GM19468 (cell line): ENCODE measurements at regions not wholly inside any gene's neighbourhood (a gene's known extent, or its start where the extent isn't known, plus 50 kb on each side); places are given as distances from the start of the nearest gene placed in this dataset.
"Not testable (repeated sequence)": the region's sequence is repeated elsewhere in the genome, so short reads cannot be mapped to it uniquely, and the experiment has no call there.

Experiments used
- ATAC-seq: cut with Tn5 transposase; IDR thresholded peaks from one replicate; pipeline ENCODE4 v1.9.1; 2021; ENCODE audit warnings: mild to moderate bottlenecking, moderate library complexity, moderate number of reproducible peaks; ENCODE audit not compliant: unreplicated experiment; ENCODE audit errors: extremely low read depth

DNA sequence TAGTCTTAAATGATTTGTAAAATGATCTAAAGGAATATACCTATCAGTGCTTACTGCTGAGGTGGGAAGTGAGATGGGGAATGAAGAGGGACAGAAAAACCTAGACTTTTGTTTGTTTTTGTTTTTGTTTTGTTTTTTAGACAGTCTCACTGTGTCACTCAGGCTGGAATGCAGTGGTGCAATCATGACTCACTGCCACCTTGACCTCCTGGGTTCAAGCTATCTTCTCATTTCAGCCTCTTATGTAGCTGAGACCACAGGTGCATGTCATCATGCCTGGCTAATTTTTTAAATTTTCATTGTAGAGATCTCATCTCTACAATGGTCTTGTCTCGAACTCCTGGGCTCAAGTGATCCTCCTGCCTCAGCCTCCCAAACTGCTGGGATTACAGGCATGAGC, 116.4 kb upstream of the SEM1 start:
- ATAC-seq, result no peak

DNA sequence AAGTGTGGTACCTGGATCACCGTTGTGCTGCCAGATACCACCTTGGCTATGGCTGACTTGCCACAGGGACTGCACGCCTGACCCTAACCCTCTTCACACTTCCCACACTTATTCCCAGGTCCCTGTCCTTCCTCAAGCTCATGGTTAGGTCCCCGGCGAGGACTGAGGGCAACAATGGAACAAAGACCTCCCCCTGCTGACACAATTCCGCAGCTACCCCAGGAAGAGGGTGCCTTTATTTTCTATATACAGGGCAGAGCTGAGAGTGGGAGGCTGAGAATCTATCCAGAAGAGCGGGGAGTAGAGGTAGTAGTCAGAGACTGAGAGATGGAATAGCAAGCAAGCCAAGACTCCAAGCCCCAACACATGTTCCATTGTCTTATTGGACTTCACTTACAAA, 118.1 kb upstream of the SEM1 start:
- no peak for ATAC-seq

DNA sequence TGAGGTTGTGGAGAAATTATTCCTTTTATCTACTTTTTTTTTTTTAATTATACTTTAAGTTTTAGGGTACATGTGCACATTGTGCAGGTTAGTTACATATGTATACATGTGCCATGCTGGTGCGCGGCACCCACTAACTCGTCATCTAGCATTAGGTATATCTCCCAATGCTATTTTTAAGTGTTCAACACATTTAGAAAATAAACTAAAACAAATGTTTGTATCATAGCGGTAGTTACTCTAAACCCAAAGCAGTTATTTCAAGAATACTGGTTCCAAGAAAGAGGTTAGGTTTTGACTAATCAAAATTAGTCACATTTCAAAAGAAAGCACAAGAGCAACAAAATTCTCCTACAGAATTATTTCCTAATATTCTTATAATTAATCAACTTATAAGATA, 119.5 kb upstream of the SEM1 start:
- ATAC-seq, result not testable (repeated sequence)

DNA sequence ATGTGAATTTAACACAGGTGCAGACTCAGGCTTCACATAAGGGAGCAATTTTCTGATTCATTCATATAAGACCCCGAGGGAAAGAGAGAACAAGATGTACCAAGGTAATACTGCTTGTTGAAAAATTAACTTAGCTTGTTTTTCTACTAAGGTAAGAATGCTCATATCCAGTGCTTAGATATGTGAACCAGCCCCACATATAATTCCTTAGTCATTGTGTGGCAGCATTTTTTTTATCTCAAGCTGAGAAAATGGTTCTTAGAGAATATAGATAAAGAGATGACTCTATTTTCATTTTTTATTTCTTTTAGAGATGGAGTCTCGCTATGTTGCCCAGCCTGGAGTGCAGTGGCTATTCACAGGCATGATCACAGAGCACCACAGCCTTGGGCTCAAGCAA, 121.8 kb upstream of the SEM1 start:
- no peak for ATAC-seq

DNA sequence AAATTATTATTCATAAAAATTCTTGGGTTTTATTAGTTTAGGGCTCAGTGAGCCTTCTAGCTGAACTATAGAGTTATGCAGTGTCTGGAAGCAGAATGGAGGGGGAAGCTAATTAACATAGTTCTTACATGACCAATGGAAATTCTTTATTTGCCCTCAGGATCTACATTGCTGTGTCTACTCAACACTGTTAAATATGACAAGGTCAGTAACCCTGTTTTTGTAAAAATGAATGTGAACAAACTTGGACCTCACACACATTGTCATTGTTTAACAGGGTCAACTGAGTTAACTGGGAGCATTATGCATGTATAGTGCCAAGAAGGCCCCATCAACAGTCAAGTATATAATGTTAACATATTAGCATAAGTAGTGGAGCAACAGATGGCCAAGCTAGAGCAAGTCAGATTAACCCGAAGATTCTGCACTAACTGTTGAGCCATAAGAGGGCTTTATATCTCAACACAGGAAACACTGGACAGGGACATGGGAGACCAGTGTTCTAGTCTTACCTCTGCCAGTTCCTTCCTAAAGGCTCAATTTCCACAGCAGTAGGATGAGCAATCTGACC, 122.5 kb upstream of the SEM1 start:
- no peak for ATAC-seq

DNA sequence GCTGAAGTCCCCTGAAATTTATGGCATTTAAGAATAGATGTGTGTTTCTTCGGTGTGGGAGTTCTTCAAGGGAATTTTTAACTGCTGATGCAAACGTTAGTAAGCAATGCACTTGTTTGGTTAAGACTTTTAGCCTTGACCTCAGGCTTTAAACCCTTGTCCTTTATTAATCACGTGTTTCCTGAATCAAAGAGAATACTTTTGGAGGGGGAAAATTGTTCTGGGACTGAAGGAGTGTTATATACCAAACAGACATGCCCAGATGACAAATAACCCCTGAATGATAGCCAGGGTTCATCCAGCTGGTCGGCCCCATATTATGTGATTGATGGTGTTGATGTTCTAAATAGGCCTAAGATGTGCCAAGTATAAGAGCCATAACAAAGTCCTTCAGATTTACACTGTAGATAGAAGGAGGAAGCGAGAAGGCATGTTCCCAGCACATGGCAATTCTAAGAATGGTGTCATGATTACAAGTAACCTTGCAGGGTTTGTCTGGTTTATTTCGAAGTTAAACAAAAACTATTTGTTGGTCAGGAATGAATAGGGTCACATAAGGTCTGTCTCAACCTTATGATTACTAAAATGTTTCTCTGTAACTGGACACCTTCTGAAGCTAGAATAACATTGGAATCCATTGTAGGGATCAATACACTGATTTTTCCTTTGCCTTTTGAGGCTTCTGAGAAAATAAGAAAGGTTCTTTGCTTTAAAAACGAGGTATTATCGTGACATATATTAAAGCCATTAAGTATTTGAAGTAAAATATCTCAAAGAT, 124.2 kb upstream of the SEM1 start:
- ATAC-seq, result no peak

DNA sequence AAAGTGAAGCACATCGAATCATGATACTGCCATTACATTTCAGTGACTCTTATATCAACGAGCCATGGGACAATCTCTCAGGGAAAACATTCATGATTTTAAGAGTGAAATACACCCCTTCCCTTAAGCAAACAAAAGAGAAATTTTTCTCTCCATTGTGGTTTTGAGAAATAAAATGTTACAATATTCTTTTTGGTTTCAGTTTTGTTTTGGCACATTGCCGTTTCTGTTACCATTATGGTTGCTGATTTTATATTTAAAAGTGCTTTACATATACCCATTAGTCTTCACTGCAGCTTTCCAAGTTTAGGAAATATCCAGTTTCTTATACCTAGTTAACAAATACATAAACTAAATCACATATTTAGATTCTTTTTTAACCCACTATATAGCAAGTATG, 126.8 kb upstream of the SEM1 start:
- no peak for ATAC-seq

DNA sequence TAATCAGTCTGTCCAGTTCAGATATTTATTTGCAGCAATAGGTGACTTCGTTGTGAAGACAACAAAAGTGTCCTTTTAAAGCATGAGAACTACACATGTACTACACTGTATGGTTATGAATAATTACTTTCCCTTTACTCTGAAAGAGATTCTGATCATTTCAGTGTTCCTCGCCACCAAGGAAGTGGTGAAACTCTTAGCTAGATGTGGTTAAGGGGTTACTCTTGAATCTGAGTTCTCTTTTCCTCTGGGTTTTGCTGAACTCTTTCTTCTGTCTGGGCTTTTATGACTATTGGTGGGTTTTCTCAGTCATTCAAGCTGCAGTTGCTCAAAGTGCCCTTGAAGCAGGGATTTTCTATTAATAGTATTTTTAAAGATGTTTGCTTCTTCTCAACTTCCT, 127.9 kb upstream of the SEM1 start:
- peak; percentile 86 for ATAC-seq

DNA sequence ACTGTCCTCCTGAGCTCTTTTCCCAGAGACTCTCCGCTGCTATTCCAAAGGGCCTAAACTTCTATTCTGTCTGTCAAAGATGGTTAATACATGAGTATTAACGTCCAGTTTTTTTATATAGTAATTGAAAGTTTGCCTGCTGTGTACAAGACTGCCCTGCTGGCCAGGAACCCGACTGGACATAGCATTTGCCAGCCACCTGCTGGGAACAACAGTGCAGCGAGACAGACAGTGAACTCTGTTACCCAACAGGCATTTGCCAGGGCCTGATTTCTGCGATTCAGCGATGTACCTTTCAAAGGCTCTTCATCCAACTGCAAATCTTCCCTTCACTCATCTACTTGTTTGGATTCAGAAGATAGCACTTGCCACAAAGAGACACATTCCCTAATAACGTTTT, 128.8 kb upstream of the SEM1 start:
- ATAC-seq, result no peak

DNA sequence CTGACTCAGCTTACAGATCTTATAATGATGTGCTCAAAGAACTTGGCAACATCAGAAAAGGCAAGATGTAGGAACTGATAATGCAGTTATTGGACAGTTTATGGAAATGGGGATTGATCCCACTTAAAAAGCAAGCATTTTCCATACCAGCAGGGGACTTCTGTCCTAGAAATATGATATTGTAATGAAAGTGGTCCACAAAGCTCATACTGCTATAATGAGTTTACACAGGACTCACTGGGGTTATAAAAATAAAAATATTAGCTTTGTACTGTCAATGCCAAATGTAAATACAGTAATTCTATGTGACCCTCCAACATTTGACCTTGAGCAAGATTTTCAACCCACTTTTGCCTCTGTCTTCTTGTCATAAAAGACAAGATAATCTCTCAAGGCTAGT, 145.5 kb upstream of the SEM1 start:
- ATAC-seq, result no peak

DNA sequence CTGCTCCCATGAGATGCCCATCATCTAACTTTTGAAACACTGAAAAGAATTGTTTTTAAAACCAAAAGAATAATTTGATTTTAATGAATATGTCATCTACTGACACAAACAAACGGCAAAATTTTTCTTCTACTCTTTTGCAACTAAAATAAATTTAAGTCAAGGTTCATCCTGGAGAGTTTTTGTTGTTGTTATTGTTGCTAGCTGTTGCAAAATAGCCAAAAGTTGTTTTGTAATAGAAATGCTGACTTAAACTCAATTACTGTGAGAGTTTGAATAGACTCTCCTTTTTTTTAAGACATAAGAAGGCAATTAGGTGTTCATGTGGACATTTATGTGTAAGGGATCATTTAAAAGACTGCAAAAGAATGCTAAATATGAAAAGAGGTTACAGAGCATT, 146.0 kb upstream of the SEM1 start:
- ATAC-seq, result no peak

DNA sequence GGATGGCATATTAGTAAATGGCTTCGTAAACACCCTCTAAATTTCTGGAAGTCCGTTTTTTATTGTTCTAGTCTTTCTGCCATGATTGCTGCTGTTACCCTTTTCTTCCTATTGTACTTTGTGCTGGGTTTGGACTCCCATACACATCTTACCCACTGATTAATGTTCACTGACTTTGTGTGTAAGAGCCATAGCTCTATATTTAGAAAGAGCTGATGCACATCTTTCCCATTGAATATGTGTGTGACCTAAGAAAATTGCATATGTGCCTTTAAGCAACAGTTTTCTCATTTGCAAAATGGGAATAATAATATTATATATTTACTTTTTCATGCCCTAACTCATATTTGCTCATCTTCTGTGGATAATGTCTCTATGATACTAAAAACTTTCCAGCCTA, 135.8 kb upstream of the DLX6 start:
- no peak for ATAC-seq

DNA sequence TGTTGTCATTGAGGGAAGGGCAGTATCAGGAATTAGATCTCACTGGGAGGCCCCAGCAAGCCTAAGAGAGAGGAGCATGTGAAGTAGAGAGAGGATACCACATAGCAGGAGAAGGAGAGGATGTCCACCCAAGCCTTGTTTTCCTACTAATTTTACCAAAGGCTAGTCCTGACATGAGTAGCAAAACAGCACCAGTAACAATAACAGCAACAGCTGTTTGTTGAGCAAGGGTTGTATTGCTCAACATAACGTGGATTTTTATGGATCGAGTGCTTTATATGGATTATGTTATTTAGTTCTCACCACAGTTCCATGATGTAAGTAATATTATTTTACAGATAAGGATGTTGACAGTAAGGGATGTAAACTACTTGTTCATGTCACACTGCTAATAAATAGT, 135.2 kb upstream of the DLX6 start:
- ATAC-seq, result no peak

DNA sequence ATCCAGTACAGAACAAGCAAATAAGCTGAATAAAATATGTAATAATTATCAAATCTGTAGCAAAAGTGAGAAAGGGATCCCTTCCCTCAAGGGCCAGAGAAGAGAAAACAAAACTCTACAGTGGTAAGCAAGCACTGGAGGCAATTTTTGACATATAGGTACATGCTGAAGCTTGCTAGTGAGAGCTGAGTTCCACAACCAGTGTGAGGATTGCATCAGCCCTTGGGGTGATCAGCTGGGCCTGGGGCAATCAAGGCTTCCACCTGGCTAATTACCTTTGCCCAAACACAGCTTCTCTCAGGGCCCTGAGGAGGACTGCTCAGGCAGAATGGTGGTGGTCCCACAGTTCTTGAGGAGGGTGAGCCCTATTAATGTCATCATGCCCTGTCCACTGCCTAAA, 134.4 kb upstream of the DLX6 start:
- no peak for ATAC-seq

DNA sequence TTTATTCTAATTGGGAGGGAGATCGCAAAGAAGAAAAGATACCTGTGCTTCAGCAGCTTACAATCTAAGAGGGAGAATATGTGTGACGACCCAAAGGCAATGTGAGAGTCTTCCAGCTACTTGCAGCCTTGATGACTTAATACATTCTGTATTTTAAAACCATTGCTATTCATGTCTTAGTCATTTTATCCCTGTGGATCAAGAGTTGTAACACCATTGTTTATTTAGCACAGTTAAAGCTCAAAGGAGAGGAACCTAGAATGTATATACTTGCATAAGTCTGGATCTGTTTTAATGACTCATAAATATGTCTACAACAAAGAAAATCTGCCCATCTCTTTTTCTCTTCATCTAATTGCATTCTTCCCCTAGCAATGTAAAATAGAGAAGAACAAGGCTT, 117.9 kb upstream of the DLX6 start:
- no peak for ATAC-seq

DNA sequence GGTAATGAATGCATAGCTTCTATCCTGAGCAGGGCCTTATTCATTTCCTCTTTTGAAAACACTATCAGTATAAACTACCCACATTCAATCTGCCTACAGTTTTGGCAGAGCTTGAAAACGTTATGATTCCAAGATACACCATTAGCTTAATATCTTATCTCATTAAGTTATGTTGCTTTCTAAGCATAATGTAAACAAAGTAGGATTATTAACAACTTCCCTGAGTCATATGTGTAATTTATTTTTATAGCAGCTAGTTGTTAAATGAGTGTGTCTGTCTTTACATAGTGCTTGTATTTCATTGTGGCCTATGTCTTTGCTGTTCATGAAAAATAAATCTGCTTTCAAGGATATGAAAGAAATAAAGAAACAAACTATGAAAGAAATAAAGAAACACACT, 106.2 kb upstream of the DLX6 start:
- no peak for ATAC-seq

DNA sequence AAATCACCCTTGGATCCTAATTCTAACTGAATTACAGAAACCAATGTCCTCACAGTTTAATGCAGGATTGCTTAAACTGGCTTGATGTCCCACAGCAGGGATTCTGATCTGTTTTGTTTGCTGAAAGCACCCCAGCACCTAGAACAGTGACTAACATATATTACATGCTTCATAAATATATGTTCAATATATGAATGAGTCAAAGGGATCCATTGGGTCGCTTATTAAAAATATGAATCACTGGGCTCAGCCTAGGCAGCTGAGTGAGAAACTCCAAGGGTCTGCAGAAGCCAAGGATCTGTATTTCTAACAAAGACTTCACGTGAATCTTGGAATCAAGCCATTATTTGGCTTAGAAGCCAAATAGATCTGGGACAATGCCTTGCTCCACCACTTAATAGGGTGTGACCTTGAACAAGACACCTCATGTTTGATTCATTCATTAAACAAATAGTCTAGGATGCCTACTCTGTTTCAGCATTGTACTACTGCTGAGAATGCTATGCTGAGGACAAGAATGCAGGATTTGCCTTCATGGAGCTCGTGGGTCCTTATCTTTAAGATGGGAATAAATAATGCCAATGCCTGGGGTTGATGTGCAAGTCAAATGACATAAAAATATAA, 103.4 kb upstream of the DLX6 start:
- no peak for ATAC-seq

DNA sequence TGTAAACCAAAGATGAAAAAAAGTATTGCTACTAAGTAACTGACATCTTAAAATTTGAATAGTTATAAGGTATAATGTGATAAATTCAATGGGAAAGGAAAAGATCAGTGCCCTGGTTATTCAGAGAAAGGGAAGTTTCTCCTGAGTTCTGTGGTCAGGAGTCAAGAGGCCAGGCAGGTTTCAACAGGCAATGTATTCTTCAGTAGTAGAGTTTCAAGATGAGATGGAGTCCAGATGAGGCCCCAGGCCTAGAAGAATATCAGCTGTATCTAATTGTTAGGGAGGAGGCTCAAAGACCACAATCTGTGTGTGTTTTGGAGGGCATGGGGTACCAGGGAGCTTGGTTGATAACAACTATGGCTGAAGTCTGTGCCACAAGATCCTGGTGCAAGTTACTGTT, 101.4 kb upstream of the DLX6 start:
- ATAC-seq, result no peak

DNA sequence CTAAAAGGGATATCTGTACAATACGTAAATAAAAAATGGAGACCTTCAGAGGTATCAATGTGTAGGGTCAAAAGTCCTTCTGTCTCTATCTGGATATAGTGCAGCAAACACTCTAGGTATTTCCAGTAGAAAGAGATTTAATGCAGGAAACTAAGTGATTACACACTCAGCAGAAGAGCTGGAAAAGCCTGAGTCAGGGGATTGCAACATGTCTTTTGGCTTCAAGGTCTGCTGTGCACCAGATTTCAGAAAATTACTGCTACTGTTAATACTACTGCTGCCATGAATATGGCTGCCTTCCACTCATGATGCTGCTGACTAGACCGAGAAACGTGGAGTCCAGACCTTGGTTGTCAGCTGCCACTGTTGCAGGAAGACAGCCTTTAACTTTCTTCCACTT, 94.9 kb upstream of the DLX6 start:
- ATAC-seq, result no peak

DNA sequence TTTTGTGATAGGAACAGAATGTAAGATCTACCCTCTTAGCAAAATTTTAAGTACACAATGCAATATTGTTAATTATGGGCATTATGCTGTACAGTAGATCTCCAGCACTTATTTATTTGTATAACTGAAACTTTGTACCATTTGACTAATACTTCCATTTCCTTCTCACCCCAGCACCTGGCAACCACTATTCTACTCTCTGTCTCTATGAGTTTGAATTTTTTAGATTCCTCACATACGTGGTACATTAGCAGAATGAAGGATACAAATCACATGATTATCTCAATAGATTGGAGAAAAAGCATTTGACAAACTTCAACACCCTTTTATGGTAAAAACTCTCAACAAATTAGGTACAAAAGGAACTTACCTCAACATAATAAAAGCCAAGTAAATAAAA, 90.3 kb upstream of the DLX6 start:
- ATAC-seq, result no peak

DNA sequence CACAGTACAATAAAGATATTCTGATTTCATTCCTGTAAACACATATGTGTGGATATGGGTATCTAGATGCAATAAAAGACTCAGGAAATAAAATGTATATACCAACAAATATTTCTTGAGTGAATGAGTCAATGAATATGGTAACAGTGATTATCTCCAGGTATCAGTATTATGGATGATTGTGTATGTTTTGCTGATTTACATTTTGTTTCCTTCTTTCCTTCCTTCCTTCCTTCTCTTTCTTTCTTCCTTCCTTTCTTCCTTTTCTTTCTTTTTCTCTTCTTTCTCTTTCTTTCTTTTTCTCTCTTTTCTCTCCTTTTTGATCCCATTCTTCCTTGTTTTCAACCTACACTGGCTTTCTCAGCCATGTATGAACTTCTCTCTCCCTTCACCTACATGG, 85.3 kb upstream of the DLX6 start:
- ATAC-seq, result no peak

DNA sequence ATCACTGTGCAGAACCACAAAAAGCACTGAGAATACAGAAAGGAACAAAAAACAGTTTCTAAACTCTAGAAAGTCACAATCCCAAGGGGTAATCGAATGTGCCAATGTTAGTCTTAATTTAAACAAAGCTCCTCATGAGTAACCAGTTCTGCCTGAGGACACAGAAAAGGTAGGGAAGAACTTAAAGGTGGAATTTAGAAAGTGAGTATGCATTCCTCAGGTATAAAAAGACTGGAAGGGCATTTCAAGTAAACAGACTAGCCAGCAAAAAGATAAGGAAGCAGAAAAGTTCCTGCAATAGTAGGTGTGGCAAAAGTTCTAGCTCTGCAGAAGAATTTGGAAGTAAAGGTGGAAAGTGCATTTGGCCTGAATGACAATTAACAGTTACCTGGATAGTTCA, 84.6 kb upstream of the DLX6 start:
- no peak for ATAC-seq
